IPS-NIHi11 (cell line): ENCODE measurements at regions not wholly inside any gene's neighbourhood (a gene's known extent, or its start where the extent isn't known, plus 50 kb on each side); places are given as distances from the start of the nearest gene placed in this dataset.
"Not testable (repeated sequence)": the region's sequence is repeated elsewhere in the genome, so short reads cannot be mapped to it uniquely, and the experiment has no call there.

Experiments
- DNase-seq: peaks from one replicate; pipeline ENCODE4 v3.0.0; 2012; ENCODE audit warnings: mixed read lengths, low spot score

- no peak for DNase-seq
Measured at GRCh38 chr18:44541159-44541558, 139.5 kb upstream of the SETBP1 start.

GRCh38 chr18:44541781-44542180 lies 138.9 kb upstream of the SETBP1 start:
- DNase-seq: no peak

GRCh38 chr18:44543387-44543786 lies 137.3 kb upstream of the SETBP1 start:
- DNase-seq: no peak

DNA sequence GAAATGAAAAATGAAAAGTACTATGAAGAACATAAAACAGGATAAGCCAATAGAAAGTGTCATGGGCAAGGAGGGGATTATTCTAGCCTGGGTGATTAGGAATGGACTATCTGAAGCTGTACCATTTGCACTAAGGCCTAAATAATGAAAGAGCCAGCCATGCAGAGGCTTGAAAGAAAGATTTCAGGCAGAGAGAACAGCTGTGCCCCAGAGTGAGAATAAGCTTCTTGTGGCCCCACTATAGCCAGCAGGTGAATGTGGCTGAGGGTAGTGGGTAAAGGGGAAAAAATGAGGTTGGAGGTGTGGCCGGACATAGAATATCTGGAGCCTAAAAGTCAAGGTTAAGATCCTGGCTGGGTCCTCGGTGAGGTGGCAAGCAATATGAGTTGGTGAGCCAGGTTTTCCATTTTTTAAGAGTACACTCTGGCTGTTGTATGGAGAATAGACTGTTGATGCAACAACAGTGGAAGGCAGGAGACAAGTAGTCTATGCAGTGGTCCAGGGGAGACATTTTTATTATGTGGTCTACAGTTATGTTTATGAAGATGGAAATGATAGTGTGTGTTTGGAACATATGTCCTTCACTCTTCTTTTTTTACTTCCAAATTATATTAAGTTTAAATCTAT lies 135.2 kb upstream of the SETBP1 start:
- no peak for DNase-seq

DNA sequence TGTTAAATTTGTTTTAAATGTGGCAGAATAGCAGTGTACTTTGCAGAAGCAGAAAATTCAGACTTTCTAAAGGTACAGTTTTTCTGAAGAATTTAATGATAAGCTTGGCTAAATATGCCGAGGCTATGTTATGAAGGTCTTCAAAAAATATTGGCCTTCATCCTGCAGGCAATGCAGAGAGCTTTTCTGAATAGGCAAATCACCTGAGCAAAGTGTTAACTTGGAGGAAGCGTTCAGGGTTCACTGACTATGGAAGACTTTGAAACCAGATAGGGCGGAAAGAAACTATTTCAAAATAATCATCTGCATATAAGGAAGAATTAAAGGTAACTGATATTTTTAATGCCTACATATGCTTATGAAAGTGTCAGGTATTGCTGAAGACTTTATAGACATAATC lies 133.7 kb upstream of the SETBP1 start:
- DNase-seq: no peak

DNA sequence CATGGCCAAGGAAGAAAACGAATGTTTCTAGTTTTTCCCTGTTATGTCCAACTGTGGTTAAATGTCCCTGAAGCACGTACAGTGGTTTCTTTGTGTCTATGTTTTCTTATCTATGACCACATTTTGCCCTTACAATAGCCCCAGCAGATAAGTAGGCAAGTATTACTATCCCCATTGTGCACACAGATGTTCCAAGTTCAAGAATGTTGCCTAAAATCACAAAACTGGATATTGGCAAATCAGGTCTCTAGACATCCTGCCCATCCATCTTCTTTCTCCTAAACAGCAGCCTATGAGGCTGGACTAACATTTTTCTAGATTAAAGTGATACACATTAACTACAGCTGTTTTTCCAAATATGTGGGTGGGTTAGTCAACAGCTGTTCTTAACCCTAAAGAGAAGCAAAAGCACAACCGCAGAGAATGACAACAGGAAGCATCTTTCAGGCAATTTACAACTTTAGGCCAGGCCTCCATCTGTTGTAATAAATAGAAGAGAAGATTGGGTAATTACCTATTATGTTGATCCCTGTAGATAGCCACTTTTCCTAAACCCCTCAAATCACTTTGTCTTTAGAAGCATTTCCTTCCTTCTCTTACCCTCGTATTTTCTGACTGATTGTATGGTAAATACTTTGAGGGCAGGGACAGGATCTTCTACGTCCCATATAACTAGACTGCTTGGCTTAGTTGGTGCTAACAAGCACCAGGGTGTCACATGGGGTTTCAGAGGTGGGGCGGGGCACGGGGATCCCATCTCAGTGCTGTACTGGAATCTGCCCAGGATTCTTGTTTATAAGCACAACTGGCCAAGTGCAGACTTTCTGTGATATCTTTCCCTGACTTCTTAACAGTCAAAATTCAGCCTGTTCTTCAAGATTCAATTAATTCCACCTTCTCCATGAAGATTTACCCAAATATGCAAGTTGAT lies 132.1 kb upstream of the SETBP1 start:
- DNase-seq: no peak

DNA sequence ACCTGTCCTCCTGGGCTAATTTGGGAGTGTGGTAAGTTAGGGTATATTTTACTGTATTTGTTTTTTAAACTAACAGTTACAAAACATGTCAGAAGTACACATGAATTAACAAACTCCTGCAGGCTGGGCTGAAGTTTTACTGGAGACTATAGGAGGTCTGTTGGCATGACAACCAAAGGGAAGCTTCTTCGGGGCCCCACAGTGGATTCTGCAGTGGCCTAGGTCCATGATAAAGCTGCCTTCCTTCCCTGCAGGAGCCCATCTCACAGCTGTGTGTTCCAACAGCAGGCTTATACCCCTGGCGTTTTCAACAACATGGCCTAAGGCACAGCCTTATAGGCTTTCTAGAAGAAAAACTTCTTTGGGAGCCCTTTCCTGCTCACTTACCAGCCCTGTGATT lies 128.0 kb upstream of the SETBP1 start:
- DNase-seq: peak; percentile 69

DNA sequence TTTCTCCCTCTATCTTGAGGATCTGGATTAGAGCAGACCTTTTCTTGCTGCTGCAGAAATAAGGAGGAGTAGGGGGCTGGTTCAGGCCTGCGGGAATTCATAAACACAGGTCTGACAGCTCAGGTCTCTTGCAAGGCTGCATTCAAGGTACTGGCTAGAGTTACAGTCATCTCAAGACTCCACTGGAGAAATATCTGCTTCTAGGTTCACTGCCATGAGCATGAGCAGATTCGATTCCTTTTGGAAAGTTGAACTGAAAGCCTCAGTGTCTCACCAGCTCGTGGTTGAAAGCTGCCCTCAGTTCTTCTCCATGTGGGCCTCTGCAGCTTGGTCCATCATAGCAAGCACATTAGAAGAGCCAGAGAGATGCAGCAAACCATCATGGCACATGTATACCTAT lies 124.4 kb upstream of the SETBP1 start:
- no peak for DNase-seq

DNA sequence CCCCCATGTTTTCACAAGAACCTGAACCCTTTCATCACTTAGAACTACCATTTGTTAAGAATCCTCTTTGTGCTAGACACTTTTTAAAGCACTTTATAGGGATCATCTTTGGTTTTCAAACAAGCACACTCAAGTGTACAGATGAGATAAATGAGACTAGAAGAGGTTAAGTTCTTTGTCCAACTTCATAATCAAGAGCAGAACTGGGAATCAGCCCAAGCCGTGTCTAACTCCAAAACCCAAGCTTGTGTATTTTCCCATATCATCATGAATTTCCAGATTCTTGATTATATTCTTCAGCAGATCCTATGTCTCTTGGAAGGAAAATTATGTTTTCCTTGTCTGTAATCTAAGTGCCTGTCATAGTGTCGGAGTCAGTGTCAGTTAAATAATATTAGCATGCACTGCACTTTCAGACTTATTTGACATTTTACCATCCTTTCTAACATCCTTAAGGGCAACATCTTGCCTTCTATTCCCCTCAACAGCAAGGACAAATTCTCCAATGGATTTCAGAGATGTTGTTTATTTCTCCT lies 123.0 kb upstream of the SETBP1 start:
- DNase-seq: no peak

DNA sequence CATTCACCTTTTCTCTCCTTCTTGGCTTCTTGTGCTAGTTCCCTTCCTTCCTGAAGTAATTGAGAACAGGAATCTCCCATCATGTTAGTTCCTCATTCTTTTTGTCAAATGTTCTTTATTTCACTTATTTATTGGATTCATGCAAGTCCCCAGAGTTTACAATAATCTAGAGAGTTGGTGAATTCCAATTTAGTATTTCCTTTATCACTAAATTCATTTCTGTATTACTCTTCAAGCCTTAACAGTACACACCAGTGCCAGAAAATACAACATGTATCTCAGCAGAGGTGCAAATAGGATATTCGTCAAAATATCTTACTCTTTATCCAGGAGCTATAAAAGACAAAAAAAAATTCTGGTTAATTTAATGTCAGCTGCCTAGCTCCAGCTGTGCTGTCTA lies 121.9 kb upstream of the SETBP1 start:
- DNase-seq: no peak

DNA sequence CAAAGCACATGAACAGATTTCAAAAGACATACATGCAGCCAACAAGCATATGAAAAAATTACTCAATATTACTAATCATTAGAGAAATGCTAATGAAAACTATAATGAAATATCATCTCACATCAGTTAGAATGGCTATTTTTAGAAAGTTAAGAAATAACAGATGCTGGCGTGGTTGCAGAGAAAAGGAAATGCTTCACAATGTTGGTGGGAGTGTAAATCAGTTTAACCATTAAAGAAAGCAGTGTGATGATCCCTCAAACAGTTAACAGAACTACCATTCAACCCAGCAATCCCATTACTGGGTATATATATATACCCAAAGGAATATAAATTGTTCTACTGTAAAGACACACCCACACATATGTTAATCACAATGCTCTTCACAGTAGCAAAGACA lies 117.7 kb upstream of the SETBP1 start:
- no peak for DNase-seq

DNA sequence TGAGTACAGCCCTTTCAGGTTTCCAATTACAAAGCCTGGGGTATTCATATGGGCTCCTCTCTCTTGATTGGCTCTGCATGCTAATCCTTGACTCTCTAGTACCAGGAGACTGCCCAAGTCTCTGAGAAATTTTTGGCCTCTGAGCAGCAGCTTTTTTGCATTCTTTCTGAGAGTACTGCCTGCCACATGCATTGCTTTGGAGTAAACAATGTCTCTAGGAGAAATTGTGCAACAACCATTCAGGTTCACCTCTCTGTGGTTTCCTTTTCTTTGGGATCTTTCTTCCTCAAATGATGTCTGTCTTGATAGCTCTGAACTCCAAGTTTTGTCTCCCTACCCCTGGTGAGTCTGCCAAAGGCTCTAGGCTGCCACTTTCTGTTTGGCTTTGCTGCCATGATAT lies 115.8 kb upstream of the SETBP1 start:
- DNase-seq: peak; percentile 18

GRCh38 chr18:44568342-44568741 lies 112.3 kb upstream of the SETBP1 start:
- no peak for DNase-seq

- DNase-seq: no peak
Measured at GRCh38 chr18:44568986-44569385, 111.7 kb upstream of the SETBP1 start.

DNA sequence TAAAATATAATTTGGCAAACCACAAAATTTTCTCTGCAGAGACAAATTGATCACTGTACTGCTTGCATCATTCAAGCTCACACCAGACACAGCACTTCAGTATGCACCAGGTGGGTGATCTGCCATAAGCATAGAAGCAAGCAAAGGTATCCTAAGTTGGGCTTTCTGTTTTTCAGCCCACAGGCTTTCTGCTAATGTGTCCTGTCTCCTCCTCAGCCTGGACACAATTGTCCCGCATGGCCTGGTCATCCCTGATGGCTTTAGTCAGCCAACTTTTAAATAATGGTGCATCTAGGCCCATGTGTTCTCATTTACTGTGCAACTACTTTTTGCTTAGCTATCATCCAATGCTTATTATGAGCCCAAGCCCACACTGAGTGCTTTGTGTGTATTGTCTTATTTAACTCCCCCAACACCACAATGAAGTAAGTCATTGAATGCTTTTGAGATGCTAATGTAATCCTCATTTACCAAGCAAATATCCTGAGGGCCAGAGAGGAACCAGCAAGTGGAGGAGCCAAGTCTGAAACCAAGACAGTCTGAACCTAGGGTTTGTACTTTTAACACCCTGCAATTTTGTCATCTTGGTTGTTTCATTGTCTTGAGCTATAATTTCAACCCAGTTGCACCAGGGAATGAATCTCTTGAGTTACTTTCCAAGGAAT lies 111.2 kb upstream of the SETBP1 start:
- peak; percentile 12 for DNase-seq

- DNase-seq: peak; percentile 58
Measured at GRCh38 chr18:44579028-44579702, 101.5 kb upstream of the SETBP1 start.

GRCh38 chr18:44579745-44580144 lies 100.9 kb upstream of the SETBP1 start:
- DNase-seq: no peak

GRCh38 chr18:44580159-44580558 lies 100.5 kb upstream of the SETBP1 start:
- DNase-seq: no peak

DNA sequence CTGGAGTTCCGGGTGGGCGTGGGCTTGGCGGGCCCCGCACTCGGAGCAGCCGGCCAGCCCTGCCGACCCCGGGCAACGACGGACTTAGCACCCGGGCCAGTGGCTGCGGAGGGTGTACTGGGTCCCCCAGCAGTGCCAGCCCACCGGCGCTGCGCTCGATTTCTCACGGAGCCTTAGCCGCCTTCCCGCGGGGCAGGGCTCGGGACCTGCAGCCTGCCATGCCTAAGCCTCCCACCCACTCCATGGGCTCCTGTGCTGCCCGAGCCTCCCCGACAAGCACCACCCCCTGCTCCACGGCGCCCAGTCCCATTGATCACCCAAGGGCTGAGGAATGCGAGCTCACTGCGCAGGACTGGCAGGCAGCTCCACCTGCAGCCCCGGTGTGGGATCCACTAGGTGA lies 99.9 kb upstream of the SETBP1 start:
- not testable (repeated sequence) for DNase-seq

GRCh38 chr18:44582456-44582855 lies 98.2 kb upstream of the SETBP1 start:
- DNase-seq: no peak

GRCh38 chr18:44584900-44585299 lies 95.8 kb upstream of the SETBP1 start:
- DNase-seq: no peak
